Lung (tissue), 11 donors: ENCODE measurements at regions not wholly inside any gene's neighbourhood (a gene's known extent, or its start where the extent isn't known, plus 50 kb on each side); places are given as distances from the start of the nearest gene placed in this dataset.
A peak's percentile ranks its signal among the peaks of the same experiment; 100 is the strongest.

Source experiments
- ATAC-seq: fragments of 200-7000 bp; cut with Tn5 transposase; one replicate; pipeline ENCODE4 v1.9.1; 2020; ENCODE audit warnings: moderate number of reproducible peaks; ENCODE audit not compliant: insufficient read depth, low FRiP score
- DNase-seq, 3 donors: peaks; one replicate each; pipeline ENCODE4 v3.0.0-alpha.2; 2013 to 2017
- H3K27ac ChIP-seq, 2 donors: one replicate each; pipeline ENCODE4 v1.5.1; 2013; ENCODE audit warnings: mild to moderate bottlenecking in 2 of 2, moderate library complexity in 2 of 2, control low read depth in 1 of 2, inconsistent platforms in 1 of 2, low read depth in 1 of 2, low read length in 1 of 2
- H3K27me3 ChIP-seq, 3 donors: one replicate each; pipeline ENCODE4 v1.5.1; 2013; ENCODE audit warnings: low read length in 2 of 3; ENCODE audit not compliant: control insufficient read depth in 3 of 3, insufficient read depth in 3 of 3
- H3K36me3 ChIP-seq, 4 donors: one replicate each; pipeline ENCODE4 v1.5.1; 2013; ENCODE audit warnings: low read length in 4 of 4, mild to moderate bottlenecking in 1 of 4, moderate library complexity in 1 of 4; ENCODE audit not compliant: control insufficient read depth in 4 of 4, insufficient read depth in 4 of 4
- H3K4me1 ChIP-seq, 5 donors: one replicate each; pipeline ENCODE4 v1.5.1; 2013; ENCODE audit warnings: low read length in 5 of 5, mild to moderate bottlenecking in 2 of 5, moderate library complexity in 1 of 5; ENCODE audit not compliant: control insufficient read depth in 5 of 5, insufficient read depth in 5 of 5
- H3K4me3 ChIP-seq: one replicate; pipeline ENCODE4 v1.5.1; 2013; ENCODE audit warnings: mild to moderate bottlenecking, control low read depth, moderate library complexity
- H3K9ac ChIP-seq, 2 donors: one replicate each; pipeline ENCODE4 v1.5.1; 2013; ENCODE audit warnings: low read length in 2 of 2, control low read depth in 1 of 2; ENCODE audit not compliant: insufficient read depth in 1 of 2
- H3K9me3 ChIP-seq, 4 donors: one replicate each; pipeline ENCODE4 v1.5.1; 2013; ENCODE audit warnings: low read length in 3 of 4, mild to moderate bottlenecking in 1 of 4, moderate library complexity in 1 of 4; ENCODE audit not compliant: control insufficient read depth in 4 of 4, insufficient read depth in 3 of 4
- CTCF ChIP-seq: IDR thresholded peaks from 2 replicates; pipeline ENCODE4 v1.5.1; 2012; ENCODE audit warnings: mild to moderate bottlenecking; ENCODE audit errors: control extremely low read depth, extremely low read depth
- WGBS, 2 donors: extraction: QIAGEN DNeasy Blood & Tissue Kit; methylation state at CpG; one replicate each; pipeline ENCODE4 v1.1.7; 2013; 5-methylcytosine and 5-hydroxymethylcytosine counted together
- donor health status: control.
- donor health status: control.
- donor health status: Bipolar disorder and iron deficiency.
- donor health status: healthy.
- donor health status: DM: yes; HTN: yes; CAD: no.

- Histone ChIP-seq H3K27me3 (no peaks in the 10 kb centered on the region), H3K9me3 (no peaks in the 10 kb centered on the region), H3K9ac (no peak overlapping the region), H3K27ac (peak overlapping the region in 1 of 2 donors; percentile 76), H3K4me1 (peaks cover 0 to 6% (median 3%) of the 10 kb centered on the region in 5 donors), H3K4me3 (no peak overlapping the region), H3K36me3 (no peaks in the 10 kb centered on the region)
- 36 to 72% methylated on average over 8 of the region's 8 CpGs for WGBS, 2 donors
- ATAC-seq (peak; percentile 68), DNase-seq (peak; percentile 71 to 80 (median 73))
- no peak for TF ChIP-seq CTCF
These were observed 235.2 kb downstream of the ALDH8A1 start for GRCh38 chr6:134714679-134715078.

DNA sequence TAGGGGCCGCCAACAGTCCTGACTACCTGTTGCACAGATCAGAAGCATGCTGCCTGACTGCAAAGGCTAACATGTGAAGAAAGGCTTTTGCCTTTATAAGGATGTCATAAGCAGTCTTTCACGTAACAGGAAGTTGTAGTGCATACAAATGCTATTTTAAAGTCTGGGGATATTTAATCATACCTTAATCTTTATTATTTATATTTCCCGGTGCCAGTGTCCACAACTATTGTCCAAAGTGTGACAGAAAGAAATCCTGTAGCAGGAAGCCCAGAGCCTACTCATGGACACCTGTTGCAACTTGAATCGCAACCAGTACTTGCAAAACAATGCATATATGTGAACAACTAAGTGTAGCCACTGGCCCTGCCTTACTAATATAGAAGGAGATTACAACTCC is 235.8 kb downstream of the ALDH8A1 start:
- no peaks in the 10 kb centered on the region for H3K9me3 ChIP-seq
- TF ChIP-seq CTCF, result no peak
- no peak for ATAC-seq
- WGBS, 2 donors, result 37 to 52% methylated on average over 4 of the region's 4 CpGs
- H3K4me3 ChIP-seq, result no peak overlapping the region
- peak in 2 of 3 donors; percentile 34 to 35 for DNase-seq
- H3K27ac ChIP-seq, result peak overlapping the region in 1 of 2 donors; percentile 55
- peaks cover 0 to 3% (median under 1%) of the 10 kb centered on the region in 5 donors for H3K4me1 ChIP-seq
- H3K9ac ChIP-seq, result no peak overlapping the region
- no peaks in the 10 kb centered on the region for H3K36me3 ChIP-seq
- H3K27me3 ChIP-seq, result no peaks in the 10 kb centered on the region

- ATAC-seq, result no peak
- Histone ChIP-seq H3K27me3 (no peaks in the 10 kb centered on the region), H3K9me3 (no peaks in the 10 kb centered on the region), H3K27ac (no peak overlapping the region), H3K9ac (no peak overlapping the region), H3K36me3 (no peaks in the 10 kb centered on the region), H3K4me1 (peaks cover 0 to 3% (median 0%) of the 10 kb centered on the region in 5 donors), H3K4me3 (no peak overlapping the region)
- TF ChIP-seq CTCF, result no peak
- no peak for DNase-seq
These were observed 237.6 kb downstream of the ALDH8A1 start for GRCh38 chr6:134712311-134712710.

- ATAC-seq, result no peak
- Histone ChIP-seq H3K27me3 (no peaks in the 10 kb centered on the region), H3K9me3 (no peaks in the 10 kb centered on the region), H3K4me1 (no peaks in the 10 kb centered on the region), H3K27ac (no peak overlapping the region), H3K4me3 (no peak overlapping the region), H3K36me3 (no peaks in the 10 kb centered on the region), H3K9ac (no peak overlapping the region)
- no peak for TF ChIP-seq CTCF
- DNase-seq, result no peak
- 13 to 36% methylated on average over 1 of the region's 1 CpG for WGBS, 2 donors
These were observed 241.8 kb downstream of the ALDH8A1 start for GRCh38 chr6:134708079-134708478.
